Calu3 (cell line): ENCODE measurements at regions not wholly inside any gene's neighbourhood (a gene's known extent, or its start where the extent isn't known, plus 50 kb on each side); places are given as distances from the start of the nearest gene placed in this dataset.

Experiments used
- BruUV-seq: library from RNA; stranded (reverse); fragments of 400-500 nt; replicated peaks from 2 replicates; lab custom pipeline; 2021; lab: Mats Ljungman, UMichigan
- CTCF ChIA-PET: fragments of 300-600 bp; sonication (Branson Sonifier 250); formaldehyde crosslinking; loops from one replicate; lab custom pipeline; 2022; ENCODE audit warnings: antibody characterized with exemption; lab: Charles Lee
- DNase-seq: peaks from one replicate; pipeline ENCODE4 v3.0.0; 2022
- H3K27ac Mint-ChIP-seq: one replicate; pipeline ENCODE4 v1.8.0; 2022; ENCODE audit warnings: mixed read lengths; ENCODE audit not compliant: unreplicated experiment
- H3K27me3 Mint-ChIP-seq: one replicate; pipeline ENCODE4 v1.8.0; 2022; ENCODE audit warnings: mixed read lengths; ENCODE audit not compliant: unreplicated experiment
- H3K36me3 Mint-ChIP-seq: one replicate; pipeline ENCODE4 v1.8.0; 2022; ENCODE audit warnings: mild to moderate bottlenecking, moderate library complexity, mixed read lengths; ENCODE audit not compliant: insufficient read depth, unreplicated experiment
- H3K4me1 Mint-ChIP-seq: one replicate; pipeline ENCODE4 v1.8.0; 2022; ENCODE audit warnings: mild to moderate bottlenecking, low read depth, mixed read lengths; ENCODE audit not compliant: unreplicated experiment
- H3K4me3 Mint-ChIP-seq: one replicate; pipeline ENCODE4 v1.8.0; 2022; ENCODE audit warnings: mild to moderate bottlenecking, low read depth, moderate library complexity, mixed read lengths; ENCODE audit not compliant: unreplicated experiment
- H3K9me3 Mint-ChIP-seq: one replicate; pipeline ENCODE4 v1.8.0; 2022; ENCODE audit warnings: low read depth, mixed read lengths; ENCODE audit not compliant: unreplicated experiment
- intact Hi-C: fragments of 100-400 bp; cut with micrococcal nuclease; formaldehyde crosslinking; loops from one replicate; pipeline ENCODE4 v1.10.0; 2022; ENCODE audit not compliant: unreplicated experiment
- TF ChIP-seq, protein P1 (sequence below): fragments of 200-600 bp; IDR thresholded peaks from one replicate; pipeline ENCODE4 v1.8.0; 2022; ENCODE audit warnings: antibody characterized with exemption; ENCODE audit not compliant: unreplicated experiment

DNA sequence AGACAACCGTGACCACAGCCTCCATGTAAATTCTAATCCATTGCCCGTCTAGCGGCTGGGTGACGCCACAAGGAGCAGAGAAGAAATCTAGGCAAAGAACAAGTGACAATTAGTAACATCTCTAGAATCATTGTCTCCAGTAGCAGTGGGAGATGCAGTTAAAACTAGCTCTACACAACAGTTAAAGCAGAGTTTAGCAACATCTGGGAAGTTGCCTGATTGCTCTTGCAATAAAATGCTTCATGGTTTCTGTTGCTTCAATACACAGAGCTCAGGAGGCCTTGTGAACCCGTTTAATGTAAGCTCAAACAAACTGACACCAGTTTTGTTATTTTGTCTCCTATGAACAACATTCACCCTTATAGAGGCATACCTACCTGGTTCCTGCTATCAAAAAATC, 369.8 kb upstream of the PDE4D start:
- no peaks in the 10 kb centered on the region for H3K36me3 Mint-ChIP-seq
- TF ChIP-seq, protein P1, sequence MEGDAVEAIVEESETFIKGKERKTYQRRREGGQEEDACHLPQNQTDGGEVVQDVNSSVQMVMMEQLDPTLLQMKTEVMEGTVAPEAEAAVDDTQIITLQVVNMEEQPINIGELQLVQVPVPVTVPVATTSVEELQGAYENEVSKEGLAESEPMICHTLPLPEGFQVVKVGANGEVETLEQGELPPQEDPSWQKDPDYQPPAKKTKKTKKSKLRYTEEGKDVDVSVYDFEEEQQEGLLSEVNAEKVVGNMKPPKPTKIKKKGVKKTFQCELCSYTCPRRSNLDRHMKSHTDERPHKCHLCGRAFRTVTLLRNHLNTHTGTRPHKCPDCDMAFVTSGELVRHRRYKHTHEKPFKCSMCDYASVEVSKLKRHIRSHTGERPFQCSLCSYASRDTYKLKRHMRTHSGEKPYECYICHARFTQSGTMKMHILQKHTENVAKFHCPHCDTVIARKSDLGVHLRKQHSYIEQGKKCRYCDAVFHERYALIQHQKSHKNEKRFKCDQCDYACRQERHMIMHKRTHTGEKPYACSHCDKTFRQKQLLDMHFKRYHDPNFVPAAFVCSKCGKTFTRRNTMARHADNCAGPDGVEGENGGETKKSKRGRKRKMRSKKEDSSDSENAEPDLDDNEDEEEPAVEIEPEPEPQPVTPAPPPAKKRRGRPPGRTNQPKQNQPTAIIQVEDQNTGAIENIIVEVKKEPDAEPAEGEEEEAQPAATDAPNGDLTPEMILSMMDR, result no peak
- intact Hi-C loops, result no loop called here
- H3K27me3 Mint-ChIP-seq, result peaks cover 48% of the 10 kb centered on the region
- BruUV-seq, result no TSS peak
- CTCF ChIA-PET, result no interaction called here
- no peak for DNase-seq
- no peaks in the 10 kb centered on the region for H3K4me1 Mint-ChIP-seq
- H3K4me3 Mint-ChIP-seq, result no peak overlapping the region
- no peak overlapping the region for H3K27ac Mint-ChIP-seq
- H3K9me3 Mint-ChIP-seq, result no peaks in the 10 kb centered on the region

DNA sequence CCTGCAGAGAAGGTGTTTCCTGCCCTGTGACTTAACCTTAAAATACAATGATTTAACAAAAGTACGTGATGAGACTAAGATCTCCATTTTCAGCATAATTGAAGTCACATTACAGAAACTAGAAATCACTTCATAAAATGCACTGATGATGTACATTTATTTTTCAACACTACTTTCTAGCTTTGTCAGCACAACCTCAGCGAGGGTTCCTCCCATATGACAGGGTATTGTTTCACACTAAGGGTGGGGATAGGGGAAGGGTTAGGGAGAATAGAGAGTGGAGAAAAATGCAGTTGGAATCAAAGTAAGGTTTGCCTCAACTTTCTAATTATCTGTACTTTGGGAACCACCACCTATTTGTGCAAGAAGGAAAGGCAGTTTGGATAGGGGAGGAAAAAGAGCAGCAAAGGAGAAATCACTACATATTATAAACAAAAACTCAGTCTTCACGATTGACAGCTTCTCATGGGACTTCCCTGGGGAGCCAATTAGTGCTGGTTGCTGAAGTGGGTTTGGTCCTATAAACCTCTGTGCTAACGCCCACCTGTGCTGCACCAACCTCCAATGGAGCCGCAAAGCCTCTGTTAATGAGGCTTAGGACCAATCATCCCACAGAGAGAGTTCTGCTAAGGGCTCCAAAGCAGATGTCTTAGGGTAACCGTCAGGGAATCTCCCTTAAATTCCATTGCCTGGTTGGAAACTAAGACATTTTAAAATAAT, 369.2 kb upstream of the PDE4D start:
- CTCF ChIA-PET, result no interaction called here
- no peaks in the 10 kb centered on the region for H3K4me1 Mint-ChIP-seq
- DNase-seq, result no peak
- H3K9me3 Mint-ChIP-seq, result no peaks in the 10 kb centered on the region
- TF ChIP-seq, protein P1, result no peak
- H3K27ac Mint-ChIP-seq, result no peak overlapping the region
- H3K36me3 Mint-ChIP-seq, result no peaks in the 10 kb centered on the region
- H3K27me3 Mint-ChIP-seq, result peaks cover 46% of the 10 kb centered on the region
- intact Hi-C loops, result no loop called here
- BruUV-seq, result no TSS peak
- no peak overlapping the region for H3K4me3 Mint-ChIP-seq

DNA sequence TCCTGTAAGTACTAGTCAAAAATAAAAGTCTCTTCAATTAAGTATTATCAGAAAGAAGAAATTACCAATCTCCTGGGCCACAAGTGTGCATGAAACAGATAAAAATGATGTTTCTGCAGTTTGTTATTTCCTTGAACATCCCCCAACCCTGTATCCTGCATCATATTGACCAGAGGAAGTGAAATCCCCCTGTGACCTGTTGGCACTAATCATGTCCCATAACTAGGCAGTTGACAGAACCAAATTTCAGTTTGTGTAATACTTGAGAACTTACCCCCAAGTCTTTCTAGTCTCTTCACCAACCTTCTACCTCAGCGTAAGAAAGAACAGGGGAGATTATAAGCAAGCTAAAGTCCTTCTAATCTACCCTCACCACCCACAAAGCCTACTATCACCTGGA, 368.2 kb upstream of the PDE4D start:
- no TSS peak for BruUV-seq
- H3K4me1 Mint-ChIP-seq, result no peaks in the 10 kb centered on the region
- no peaks in the 10 kb centered on the region for H3K36me3 Mint-ChIP-seq
- no peak overlapping the region for H3K4me3 Mint-ChIP-seq
- no peaks in the 10 kb centered on the region for H3K9me3 Mint-ChIP-seq
- no peak overlapping the region for H3K27ac Mint-ChIP-seq
- intact Hi-C loops, result no loop called here
- DNase-seq, result no peak
- peaks cover 36% of the 10 kb centered on the region for H3K27me3 Mint-ChIP-seq
- CTCF ChIA-PET, result no interaction called here
- TF ChIP-seq, protein P1, result no peak

DNA sequence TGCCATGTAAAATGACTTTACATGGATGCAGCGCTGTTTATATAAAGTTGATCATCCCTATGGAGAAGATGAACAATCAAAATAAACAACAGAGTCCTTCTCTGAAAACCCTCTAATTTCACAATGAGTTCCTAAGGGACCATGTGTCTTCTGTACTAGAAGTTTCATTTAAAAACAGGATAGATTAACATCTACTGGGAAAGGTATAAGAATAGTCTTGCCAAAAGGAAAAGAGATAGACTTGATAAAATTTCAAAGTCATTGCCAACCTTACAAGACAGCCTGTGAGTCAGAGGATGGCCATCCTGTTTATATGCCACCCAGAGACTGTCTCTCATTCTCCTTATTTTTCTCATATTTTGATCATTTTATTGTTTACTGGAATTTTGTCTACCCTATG, 367.1 kb upstream of the PDE4D start:
- no peak overlapping the region for H3K27ac Mint-ChIP-seq
- TF ChIP-seq, protein P1, result no peak
- H3K36me3 Mint-ChIP-seq, result no peaks in the 10 kb centered on the region
- CTCF ChIA-PET, result no interaction called here
- DNase-seq, result no peak
- BruUV-seq, result no TSS peak
- intact Hi-C loops, result no loop called here
- H3K4me1 Mint-ChIP-seq, result no peaks in the 10 kb centered on the region
- H3K4me3 Mint-ChIP-seq, result no peak overlapping the region
- H3K27me3 Mint-ChIP-seq, result peaks cover 25% of the 10 kb centered on the region
- H3K9me3 Mint-ChIP-seq, result no peaks in the 10 kb centered on the region
